Keratinocyte (primary cell): ENCODE measurements at regions not wholly inside any gene's neighbourhood (a gene's known extent, or its start where the extent isn't known, plus 50 kb on each side); places are given as distances from the start of the nearest gene placed in this dataset.

Experiments used
- DNase-seq: peaks from one replicate; pipeline ENCODE4 v3.0.0-alpha.2; 2011; ENCODE audit warnings: low read depth, missing footprints, low spot score
- FAIRE-seq: peaks from 2 replicates; lab custom pipeline; 2011; peaks lifted over from hg19 to GRCh38; lab: Jason Lieb, UNC
- H2AFZ ChIP-seq: 2 replicates; pipeline ENCODE4 v1.6.0; 2012; ENCODE audit warnings: low read length, control low read depth, inconsistent platforms; ENCODE audit not compliant: control insufficient read depth
- H3K27ac ChIP-seq: 2 replicates; pipeline ENCODE4 v1.5.1; 2011; ENCODE audit warnings: low read length; ENCODE audit not compliant: control insufficient read depth, insufficient read depth
- H3K27me3 ChIP-seq: 3 replicates; pipeline ENCODE4 v1.6.0; 2011; ENCODE audit warnings: low read length; ENCODE audit not compliant: control insufficient read depth, insufficient read depth; ENCODE audit errors: extremely low read depth
- H3K36me3 ChIP-seq, 2 experiments: 2 replicates in 1 of 2; 3 replicates in 1 of 2; pipeline ENCODE4 v1.5.1; 2011; ENCODE audit warnings: low read length in 2 of 2, mild to moderate bottlenecking in 1 of 2; ENCODE audit not compliant: control insufficient read depth in 2 of 2, insufficient read depth in 2 of 2; ENCODE audit errors: extremely low read depth in 1 of 2
- H3K4me1 ChIP-seq: 3 replicates; pipeline ENCODE4 v1.5.1; 2011; ENCODE audit warnings: low read length; ENCODE audit not compliant: control insufficient read depth, insufficient read depth; ENCODE audit errors: extremely low read depth
- H3K4me2 ChIP-seq: 3 replicates; pipeline ENCODE4 v1.6.0; 2011; ENCODE audit warnings: low read depth, low read length; ENCODE audit not compliant: control insufficient read depth, insufficient read depth; ENCODE audit errors: extremely low read depth
- H3K4me3 ChIP-seq, 3 experiments: fragments of 200-600 bp in 1 of 3; sonication (generic) in 1 of 3; 2 replicates in 2 of 3; 3 replicates in 1 of 3; pipeline ENCODE4 v1.5.1; 2011 to 2016; ENCODE audit warnings: low read length in 3 of 3, mild to moderate bottlenecking in 3 of 3, control low read depth in 2 of 3, inconsistent platforms in 1 of 3, low read depth in 1 of 3, mixed read lengths in 1 of 3, mixed run types in 1 of 3, moderate library complexity in 1 of 3; ENCODE audit not compliant: control insufficient read depth in 2 of 3, insufficient read depth in 2 of 3; ENCODE audit errors: extremely low read depth in 1 of 3
- H3K79me2 ChIP-seq: 2 replicates; pipeline ENCODE4 v1.6.0; 2012; ENCODE audit warnings: low read length; ENCODE audit not compliant: control insufficient read depth, insufficient read depth
- H3K9ac ChIP-seq: 3 replicates; pipeline ENCODE4 v1.6.0; 2011; ENCODE audit warnings: low read length; ENCODE audit not compliant: control insufficient read depth, insufficient read depth; ENCODE audit errors: extremely low read depth
- H3K9me1 ChIP-seq: 3 replicates; pipeline ENCODE4 v1.6.0; 2011; ENCODE audit warnings: low read length; ENCODE audit not compliant: control insufficient read depth, insufficient read depth; ENCODE audit errors: extremely low read depth
- H3K9me3 ChIP-seq: 2 replicates; pipeline ENCODE4 v1.5.1; 2012; ENCODE audit warnings: low read depth, low read length; ENCODE audit not compliant: control insufficient read depth
- H4K20me1 ChIP-seq: 3 replicates; pipeline ENCODE4 v1.6.0; 2011; ENCODE audit warnings: low read length; ENCODE audit not compliant: control insufficient read depth, insufficient read depth; ENCODE audit errors: extremely low read depth
- CTCF ChIP-seq, 3 experiments: IDR thresholded peaks in 1 of 3; conservative IDR thresholded peaks in 1 of 3; optimal IDR thresholded peaks in 1 of 3; 2 replicates in 2 of 3; 3 replicates in 1 of 3; pipeline versions ENCODE3 to v1.5.1; 2011; ENCODE audit warnings: low read length in 3 of 3, mild to moderate bottlenecking in 3 of 3, moderate library complexity in 2 of 3, control low read depth in 1 of 3, inconsistent platforms in 1 of 3; ENCODE audit not compliant: insufficient read depth in 2 of 3; ENCODE audit errors: extremely low read depth in 1 of 3
- EZH2 ChIP-seq: IDR thresholded peaks from one replicate; pipeline ENCODE4 v1.6.1; 2012; ENCODE audit warnings: inconsistent platforms, mild to moderate bottlenecking, low read length, moderate library complexity
- dilution Hi-C: fragments of 300-500 bp; cut with MboI; formaldehyde crosslinking; loops from one replicate; pipeline ENCODE4 v1.7.0; 2020; ENCODE audit warnings: low sequenced_read_pairs; ENCODE audit not compliant: extremely low pct_ligation_motif_present

DNA sequence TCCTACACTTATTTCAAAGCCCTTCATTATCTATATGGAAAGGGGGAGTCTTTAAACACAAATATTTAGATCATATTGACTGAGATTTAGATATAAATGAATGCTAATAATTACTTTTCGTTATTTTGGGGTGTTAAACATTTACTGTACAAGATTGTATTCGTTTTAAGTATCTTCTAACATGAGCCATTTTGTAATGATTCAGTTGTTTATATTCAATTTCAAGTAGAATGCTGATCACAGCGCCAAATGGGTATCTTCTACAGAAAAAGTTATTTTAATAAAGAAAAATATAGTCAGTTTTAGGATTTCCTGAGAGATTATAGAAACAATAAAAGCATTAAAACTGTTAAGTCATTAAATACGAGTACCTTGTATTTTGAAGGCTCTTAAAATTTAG is 104.5 kb upstream of the HNRNPU start:
- peak overlapping the region; percentile 42 for H2AFZ ChIP-seq
- H3K4me3 ChIP-seq: peak overlapping the region in 2 of 3 experiments; percentile 56 to 76
- FAIRE-seq: no peak

GRCh38 chr1:244968471-244968871 is 104.1 kb upstream of the HNRNPU start:
- no peaks in the 10 kb centered on the region for H3K36me3 ChIP-seq
- H3K4me2 ChIP-seq: no peak overlapping the region
- no peak for TF ChIP-seq CTCF (optimal IDR thresholded peaks at IDR 0.05 in 1 of 3, IDR thresholded peaks at IDR 0.05 in 1 of 3, conservative IDR thresholded peaks at IDR 0.05 in 1 of 3; ENCODE audit: extremely low read depth in 1 of 3, insufficient read depth in 2 of 3, low read length in 3 of 3)
- TF ChIP-seq EZH2: no peak
- dilution Hi-C loops: no loop called here
- H3K27ac ChIP-seq: peak overlapping the region; percentile 99
- FAIRE-seq (no peak), DNase-seq (no peak)
- H4K20me1 ChIP-seq: no peaks in the 10 kb centered on the region
- H3K4me1 ChIP-seq: peaks cover 21% of the 10 kb centered on the region
- H3K79me2 ChIP-seq: no peaks in the 10 kb centered on the region
- H3K9me3 ChIP-seq: no peaks in the 10 kb centered on the region
- no peaks in the 10 kb centered on the region for H3K27me3 ChIP-seq
- no peaks in the 10 kb centered on the region for H3K9me1 ChIP-seq
- H2AFZ ChIP-seq: no peak overlapping the region
- no peak overlapping the region for H3K4me3 ChIP-seq
- peak overlapping the region; percentile 97 for H3K9ac ChIP-seq

More for the DNA sequence above, 104.5 kb upstream of the HNRNPU start:
- H3K79me2 ChIP-seq: no peaks in the 10 kb centered on the region
- H3K27ac ChIP-seq: peak overlapping the region; percentile 99
- peak overlapping the region; percentile 79 for H3K4me2 ChIP-seq
- peaks cover 18% of the 10 kb centered on the region for H3K4me1 ChIP-seq
- no peak for DNase-seq
- no peaks in the 10 kb centered on the region for H3K27me3 ChIP-seq
- no peaks in the 10 kb centered on the region for H4K20me1 ChIP-seq
- TF ChIP-seq CTCF (optimal IDR thresholded peaks at IDR 0.05 in 1 of 3, IDR thresholded peaks at IDR 0.05 in 1 of 3, conservative IDR thresholded peaks at IDR 0.05 in 1 of 3; ENCODE audit: extremely low read depth in 1 of 3, insufficient read depth in 2 of 3, low read length in 3 of 3) (no peak), EZH2 (no peak)
- H3K9me1 ChIP-seq: no peaks in the 10 kb centered on the region
- no peaks in the 10 kb centered on the region for H3K36me3 ChIP-seq
- dilution Hi-C loops: no loop called here
- H3K9me3 ChIP-seq: no peaks in the 10 kb centered on the region
- H3K9ac ChIP-seq: peak overlapping the region; percentile 97
